Cardiac fibroblast (primary cell): ENCODE measurements at regions not wholly inside any gene's neighbourhood (a gene's known extent, or its start where the extent isn't known, plus 50 kb on each side); places are given as distances from the start of the nearest gene placed in this dataset.

ENCODE experiments used
- DNase-seq, 2 donors: peaks; one replicate each; pipeline versions ENCODE4 v3.0.0 to v3.0.0-alpha.2; 2010; ENCODE audit warnings: low read depth in 2 of 2
- H3K4me3 ChIP-seq, 2 donors: replicated peaks in 1 of 2; 1 replicate in 1 of 2; 2 replicates in 1 of 2; pipeline ENCODE4 v1.5.1; 2011; ENCODE audit warnings: low read depth in 2 of 2, low read length in 2 of 2, mild to moderate bottlenecking in 2 of 2, moderate library complexity in 1 of 2
- CTCF ChIP-seq: IDR thresholded peaks from one replicate; pipeline ENCODE4 v1.5.1; 2011; ENCODE audit warnings: low read depth, mild to moderate bottlenecking, low read length, inconsistent platforms

- no peak for TF ChIP-seq CTCF
- H3K4me3 ChIP-seq: no peak overlapping the region
- DNase-seq: peak; percentile 82 to 92
Observed at GRCh38 chr18:53796040-53796729, 428.3 kb downstream of the MBD2 start.

- TF ChIP-seq CTCF: no peak
- DNase-seq: no peak
- no peak overlapping the region for H3K4me3 ChIP-seq
Observed at GRCh38 chr18:53795610-53796009, 428.9 kb downstream of the MBD2 start.

- peak; percentile 11 to 51 for DNase-seq
- no peak for TF ChIP-seq CTCF
- H3K4me3 ChIP-seq: no peak overlapping the region
Observed at GRCh38 chr18:53795061-53795460, 429.4 kb downstream of the MBD2 start.

GRCh38 chr18:53792762-53793161, 431.7 kb downstream of the MBD2 start:
- H3K4me3 ChIP-seq: no peak overlapping the region
- no peak for DNase-seq
- TF ChIP-seq CTCF: no peak

GRCh38 chr18:53790786-53791185, 433.7 kb downstream of the MBD2 start:
- TF ChIP-seq CTCF: no peak
- peak; percentile 36 to 49 for DNase-seq
- no peak overlapping the region for H3K4me3 ChIP-seq

- DNase-seq: no peak
- TF ChIP-seq CTCF: no peak
- no peak overlapping the region for H3K4me3 ChIP-seq
Observed at GRCh38 chr18:53789376-53790247, 434.9 kb downstream of the MBD2 start.
